Loucy (cell line): ENCODE measurements at regions not wholly inside any gene's neighbourhood (a gene's known extent, or its start where the extent isn't known, plus 50 kb on each side); places are given as distances from the start of the nearest gene placed in this dataset.

Source experiments
- H2AFZ ChIP-seq: fragments of 200-600 bp; sonication (generic); 2 replicates; pipeline ENCODE4 v1.6.0; 2016; ENCODE audit warnings: antibody characterized with exemption, mild to moderate bottlenecking, low read length, moderate library complexity
- H3F3A ChIP-seq: fragments of 200-600 bp; 2 replicates; pipeline ENCODE4 v1.6.0; 2016; ENCODE audit warnings: antibody characterized with exemption, low read depth, mild to moderate bottlenecking
- H3K27me3 ChIP-seq: fragments of 200-600 bp; sonication (generic); 2 replicates; pipeline ENCODE4 v1.6.1; 2014; ENCODE audit warnings: low read length, mild to moderate bottlenecking; ENCODE audit not compliant: insufficient read depth, poor library complexity, severe bottlenecking
- H3K36me3 ChIP-seq: fragments of 200-600 bp; sonication (generic); 2 replicates; pipeline ENCODE4 v1.6.1; 2016; ENCODE audit warnings: low read length; ENCODE audit not compliant: insufficient read depth
- H3K4me1 ChIP-seq: fragments of 200-600 bp; sonication (generic); 2 replicates; pipeline ENCODE4 v1.5.1; 2014; ENCODE audit warnings: low read length, mild to moderate bottlenecking; ENCODE audit not compliant: insufficient read depth, poor library complexity, severe bottlenecking
- H3K4me2 ChIP-seq: fragments of 200-600 bp; sonication (generic); 2 replicates; pipeline ENCODE4 v1.6.0; 2014; ENCODE audit warnings: antibody characterized with exemption, low read length, low read depth, mild to moderate bottlenecking; ENCODE audit not compliant: poor library complexity, severe bottlenecking
- H3K4me3 ChIP-seq: fragments of 200-600 bp; sonication (generic); 2 replicates; pipeline ENCODE4 v1.5.1; 2014; ENCODE audit warnings: low read length, mild to moderate bottlenecking, mixed read lengths; ENCODE audit not compliant: poor library complexity, severe bottlenecking
- H3K79me2 ChIP-seq: fragments of 200-600 bp; sonication (generic); 2 replicates; pipeline ENCODE4 v1.6.1; 2014; ENCODE audit warnings: low read length; ENCODE audit not compliant: insufficient read depth
- H3K9ac ChIP-seq: fragments of 200-600 bp; sonication (generic); 2 replicates; pipeline ENCODE4 v1.6.0; 2014; ENCODE audit warnings: mild to moderate bottlenecking, low read depth, low read length, moderate library complexity; ENCODE audit not compliant: poor library complexity, severe bottlenecking
- H3K9me2 ChIP-seq: fragments of 200-600 bp; sonication (generic); replicated peaks from 2 replicates; pipeline ENCODE4 v1.6.1; 2016; ENCODE audit warnings: low read depth, low read length, mixed read lengths
- H3K9me3 ChIP-seq: fragments of 200-600 bp; sonication (generic); 2 replicates; pipeline ENCODE4 v1.6.1; 2014; ENCODE audit warnings: mild to moderate bottlenecking, antibody characterized with exemption, low read length, low read depth; ENCODE audit not compliant: insufficient read depth
- H4K20me1 ChIP-seq: fragments of 200-600 bp; sonication (generic); 2 replicates; pipeline ENCODE4 v1.6.0; 2014; ENCODE audit warnings: antibody characterized with exemption, low read length, mild to moderate bottlenecking; ENCODE audit not compliant: insufficient read depth, poor library complexity, severe bottlenecking
- CTCF ChIP-seq: fragments of 200-600 bp; sonication (generic); conservative IDR thresholded peaks from 2 replicates; pipeline ENCODE4 v1.5.1; 2014; ENCODE audit warnings: mild to moderate bottlenecking, antibody characterized with exemption, low read length
- EZH2phosphoT487 ChIP-seq: fragments of 200-600 bp; IDR thresholded peaks from 2 replicates; pipeline ENCODE4 v1.6.1; 2018; ENCODE audit warnings: antibody characterized with exemption, mild to moderate bottlenecking, moderate library complexity, borderline replicate concordance

GRCh38 chr4:178329226-178329872 is 887.1 kb upstream of the AGA start:
- no peaks in the 10 kb centered on the region for H3K4me1 ChIP-seq

GRCh38 chr4:178333355-178333754 is 891.1 kb upstream of the AGA start:
- H3K9me2 ChIP-seq = no peaks in the 10 kb centered on the region
- H3K27me3 ChIP-seq = no peaks in the 10 kb centered on the region
- no peaks in the 10 kb centered on the region for H3K9me3 ChIP-seq
- no peaks in the 10 kb centered on the region for H3F3A ChIP-seq
- no peak overlapping the region for H3K4me3 ChIP-seq
- H3K4me2 ChIP-seq = no peak overlapping the region
- no peaks in the 10 kb centered on the region for H3K79me2 ChIP-seq
- TF ChIP-seq EZH2phosphoT487 (no peak), CTCF (no peak)
- no peaks in the 10 kb centered on the region for H4K20me1 ChIP-seq
- no peak overlapping the region for H2AFZ ChIP-seq
- H3K4me1 ChIP-seq = no peaks in the 10 kb centered on the region
- H3K36me3 ChIP-seq = no peaks in the 10 kb centered on the region
- no peak overlapping the region for H3K9ac ChIP-seq

More at GRCh38 chr4:178329226-178329872, 887.1 kb upstream of the AGA start:
- H4K20me1 ChIP-seq = no peaks in the 10 kb centered on the region
- no peak for TF ChIP-seq EZH2phosphoT487
- TF ChIP-seq CTCF = no peak
- no peak overlapping the region for H3K4me2 ChIP-seq
- no peaks in the 10 kb centered on the region for H3F3A ChIP-seq
- no peaks in the 10 kb centered on the region for H3K9me3 ChIP-seq
- H3K4me3 ChIP-seq = no peak overlapping the region
- H2AFZ ChIP-seq = no peak overlapping the region
- H3K79me2 ChIP-seq = no peaks in the 10 kb centered on the region
- no peaks in the 10 kb centered on the region for H3K27me3 ChIP-seq
- no peak overlapping the region for H3K9ac ChIP-seq
- H3K36me3 ChIP-seq = no peaks in the 10 kb centered on the region
- H3K9me2 ChIP-seq = no peaks in the 10 kb centered on the region

GRCh38 chr4:178339769-178340168 is 897.5 kb upstream of the AGA start:
- H4K20me1 ChIP-seq = no peaks in the 10 kb centered on the region
- no peak for TF ChIP-seq EZH2phosphoT487
- TF ChIP-seq CTCF = no peak
- no peak overlapping the region for H3K4me2 ChIP-seq
- no peaks in the 10 kb centered on the region for H3K9me3 ChIP-seq
- no peak overlapping the region for H2AFZ ChIP-seq
- no peaks in the 10 kb centered on the region for H3K27me3 ChIP-seq
- H3K79me2 ChIP-seq = no peaks in the 10 kb centered on the region
- no peaks in the 10 kb centered on the region for H3K4me1 ChIP-seq
- H3K4me3 ChIP-seq = no peak overlapping the region
- H3K9me2 ChIP-seq = no peaks in the 10 kb centered on the region
- no peak overlapping the region for H3K9ac ChIP-seq
- no peaks in the 10 kb centered on the region for H3F3A ChIP-seq
- H3K36me3 ChIP-seq = no peaks in the 10 kb centered on the region
